Epidermal melanocyte (primary cell): ENCODE measurements at regions not wholly inside any gene's neighbourhood (a gene's known extent, or its start where the extent isn't known, plus 50 kb on each side); places are given as distances from the start of the nearest gene placed in this dataset.

ENCODE experiments used
- DNase-seq: peaks from one replicate; pipeline ENCODE4 v3.0.0; 2011; ENCODE audit warnings: low spot score; ENCODE audit not compliant: insufficient read length

- DNase-seq, result no peak
Measured at GRCh38 chr13:50561739-50562138, 281.8 kb downstream of the DLEU7 start.

GRCh38 chr13:50566646-50567045 is 276.8 kb downstream of the DLEU7 start:
- no peak for DNase-seq

DNA sequence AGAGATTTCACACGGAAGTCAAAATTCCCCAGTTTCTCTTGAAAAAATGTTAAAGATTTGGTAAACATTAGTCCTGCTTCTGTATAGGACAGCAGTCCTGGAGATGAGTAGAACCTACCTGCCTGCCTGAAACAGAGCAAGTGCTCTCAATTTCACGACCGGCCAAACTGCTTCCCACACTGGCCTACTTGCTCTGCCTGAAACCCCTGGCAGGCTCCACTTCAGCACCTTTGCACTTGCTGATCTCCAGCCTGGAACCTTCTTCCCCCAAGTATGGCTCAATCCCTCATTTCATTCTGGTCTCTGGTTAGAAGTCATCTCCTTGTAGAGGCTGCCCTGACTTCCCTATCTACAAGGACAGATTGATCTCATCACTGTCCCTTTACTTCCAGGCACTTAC is 271.4 kb downstream of the DLEU7 start:
- DNase-seq, result no peak

DNA sequence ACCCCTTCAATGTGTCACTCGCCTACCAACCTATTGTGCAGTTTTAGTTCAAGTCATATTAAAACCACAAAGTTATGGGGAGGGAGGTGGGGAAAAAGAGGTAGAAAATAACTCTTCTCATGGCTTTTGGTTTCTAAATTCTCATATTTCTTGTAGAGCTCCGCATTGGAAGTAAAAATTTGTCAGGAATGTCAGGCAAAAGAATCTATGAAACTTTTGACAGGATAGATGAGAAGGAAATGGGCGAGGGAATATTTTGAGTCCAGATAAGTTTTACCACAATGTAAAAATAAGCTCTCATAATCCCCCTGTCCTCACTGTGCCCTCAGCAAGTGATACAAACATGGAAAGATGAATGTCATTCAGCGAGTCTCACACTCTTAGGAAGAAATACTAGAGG is 270.4 kb downstream of the DLEU7 start:
- no peak for DNase-seq

GRCh38 chr13:50574731-50575130 is 268.8 kb downstream of the DLEU7 start:
- no peak for DNase-seq

DNA sequence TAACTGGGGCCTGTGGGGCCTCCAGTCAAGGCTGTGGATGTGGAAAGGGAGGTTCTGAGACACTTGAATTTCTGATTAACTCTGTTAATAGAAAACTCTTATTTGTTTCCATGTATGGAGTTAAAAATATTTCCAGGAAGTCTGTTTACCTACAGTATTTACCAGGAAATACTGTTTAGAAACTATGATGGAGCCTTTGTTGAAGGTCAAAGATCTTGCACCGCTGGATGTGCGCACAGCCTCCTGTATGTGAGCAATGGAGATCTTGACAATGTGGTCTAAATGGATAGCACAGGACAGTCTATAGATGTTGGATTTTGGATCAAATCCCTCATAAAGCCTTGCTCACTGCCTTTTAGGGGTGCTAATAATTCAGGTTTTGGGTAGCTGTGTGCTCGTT is 268.4 kb downstream of the DLEU7 start:
- no peak for DNase-seq

GRCh38 chr13:50576156-50576555 is 267.3 kb downstream of the DLEU7 start:
- DNase-seq, result no peak

GRCh38 chr13:50577806-50578205 is 265.7 kb downstream of the DLEU7 start:
- no peak for DNase-seq

DNA sequence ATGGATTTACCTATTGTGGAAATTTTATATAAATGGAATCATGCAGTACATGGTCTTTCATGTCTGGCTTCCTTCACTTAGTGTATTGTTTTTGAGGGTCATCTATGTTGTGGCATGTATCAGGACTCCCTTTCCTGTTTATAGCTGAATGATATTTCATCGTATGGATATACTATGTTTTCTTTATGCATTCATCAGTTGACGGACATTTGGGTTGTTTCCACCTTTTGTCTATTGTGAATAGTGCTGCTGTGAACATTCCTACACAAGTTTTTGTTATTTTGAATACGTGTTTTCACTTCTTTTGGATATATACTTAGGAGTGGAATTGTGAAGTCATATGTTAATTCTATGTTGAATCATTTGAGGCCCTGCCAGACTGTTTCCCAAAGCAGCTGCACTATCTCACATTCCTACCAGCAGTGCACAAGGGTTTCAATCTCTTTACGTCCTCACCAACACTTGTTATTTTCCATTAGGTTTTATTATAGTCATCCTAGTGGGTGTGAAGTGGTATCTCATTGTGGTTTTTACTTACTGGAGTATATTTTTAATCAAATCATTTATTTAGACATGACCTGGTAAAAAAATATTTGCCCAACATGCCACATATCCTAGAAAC is 262.7 kb downstream of the DLEU7 start:
- no peak for DNase-seq

GRCh38 chr13:50581586-50582196 is 261.8 kb downstream of the DLEU7 start:
- no peak for DNase-seq

DNA sequence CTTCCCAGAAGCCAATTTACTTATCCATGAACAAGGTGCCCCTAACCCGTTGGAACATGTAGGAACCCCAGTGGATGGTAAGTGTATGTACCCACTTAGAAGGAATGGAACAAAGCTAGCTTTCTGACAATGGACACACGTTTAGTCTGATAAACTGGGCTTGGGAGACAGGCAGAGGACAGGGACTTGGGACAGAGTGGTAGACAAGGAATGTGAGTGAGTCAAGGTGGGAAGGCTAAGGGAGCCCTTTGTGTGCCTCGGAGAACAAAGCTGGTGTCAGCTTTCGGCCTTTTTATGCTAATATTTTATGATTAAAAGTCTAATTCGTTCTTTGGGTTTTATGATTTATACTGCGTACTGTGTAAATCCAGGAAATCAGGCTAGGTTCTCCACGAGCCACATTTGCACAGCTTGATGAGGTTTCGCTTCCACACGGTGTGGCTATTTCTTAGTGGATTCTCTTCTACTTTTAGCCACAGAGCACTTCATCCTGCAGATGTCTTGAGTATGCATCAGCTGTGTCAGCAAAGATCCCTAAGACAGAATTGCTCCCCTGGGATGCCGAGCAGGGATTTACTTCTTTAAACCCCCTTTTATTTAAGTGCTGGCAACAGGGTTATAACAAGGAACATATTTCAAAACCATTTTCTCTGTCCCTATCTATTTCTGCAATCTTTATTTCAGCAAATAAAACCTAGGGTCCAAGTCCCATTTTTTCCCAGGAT is 258.5 kb downstream of the DLEU7 start:
- no peak for DNase-seq

DNA sequence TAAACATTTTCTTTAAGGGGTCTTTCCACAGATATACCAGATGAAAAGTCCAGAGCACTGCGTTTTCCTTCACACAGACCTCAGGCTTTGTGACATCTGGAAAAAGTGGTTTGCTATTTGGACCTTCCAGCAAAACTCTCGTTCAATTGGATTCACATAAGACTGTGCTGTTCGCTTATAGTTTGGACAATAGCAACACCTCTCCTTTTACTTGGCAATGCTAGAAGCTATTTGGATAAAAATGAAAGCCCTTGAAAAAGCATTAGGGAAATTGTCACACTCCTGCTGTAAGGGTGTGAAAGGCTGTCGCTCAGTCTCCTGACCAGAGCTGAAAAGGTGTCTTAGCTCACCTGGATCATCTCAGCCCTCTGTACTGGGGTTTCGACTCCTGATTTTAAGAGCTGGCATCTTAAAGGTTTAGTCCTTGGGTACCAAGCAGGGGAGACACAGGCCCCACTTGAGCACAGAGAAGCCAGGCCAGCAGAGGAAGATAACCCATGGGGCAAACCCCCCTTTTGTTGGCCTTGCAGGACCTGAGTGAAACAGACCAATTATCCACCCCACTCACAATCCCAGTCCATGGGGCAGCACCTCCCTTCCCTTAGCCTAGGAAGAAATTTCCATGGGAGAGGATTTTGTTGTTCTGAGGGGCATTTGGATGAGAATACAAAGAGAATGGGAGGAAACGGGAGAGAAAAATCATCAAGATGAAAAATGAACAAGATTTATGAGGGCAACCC is 257.6 kb downstream of the DLEU7 start:
- no peak for DNase-seq

- no peak for DNase-seq
Measured at GRCh38 chr13:50586414-50587083, 256.9 kb downstream of the DLEU7 start.

DNA sequence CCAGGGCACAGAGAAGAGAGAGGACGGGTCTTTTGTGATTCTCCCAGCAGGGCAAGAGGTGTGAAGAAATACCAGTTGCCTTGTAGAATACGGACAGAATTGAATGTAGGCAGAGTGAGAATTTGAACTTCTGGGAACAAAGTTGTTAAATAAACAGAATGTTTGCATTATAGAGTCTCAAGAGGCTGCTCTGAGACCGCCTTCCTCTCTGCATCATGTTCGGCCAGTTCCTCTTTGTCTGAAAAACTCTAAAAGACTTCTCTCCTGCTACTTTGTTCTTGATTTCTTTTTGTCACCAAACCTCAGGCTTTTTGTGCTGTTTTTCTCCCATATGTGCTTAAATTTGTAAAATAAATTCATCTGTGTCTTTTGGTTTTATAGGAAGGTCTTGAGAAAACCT is 256.4 kb downstream of the DLEU7 start:
- no peak for DNase-seq

- no peak for DNase-seq
Measured at GRCh38 chr13:50587645-50588373, 255.7 kb downstream of the DLEU7 start.

- no peak for DNase-seq
Measured at GRCh38 chr13:50588491-50589130, 254.9 kb downstream of the DLEU7 start.

DNA sequence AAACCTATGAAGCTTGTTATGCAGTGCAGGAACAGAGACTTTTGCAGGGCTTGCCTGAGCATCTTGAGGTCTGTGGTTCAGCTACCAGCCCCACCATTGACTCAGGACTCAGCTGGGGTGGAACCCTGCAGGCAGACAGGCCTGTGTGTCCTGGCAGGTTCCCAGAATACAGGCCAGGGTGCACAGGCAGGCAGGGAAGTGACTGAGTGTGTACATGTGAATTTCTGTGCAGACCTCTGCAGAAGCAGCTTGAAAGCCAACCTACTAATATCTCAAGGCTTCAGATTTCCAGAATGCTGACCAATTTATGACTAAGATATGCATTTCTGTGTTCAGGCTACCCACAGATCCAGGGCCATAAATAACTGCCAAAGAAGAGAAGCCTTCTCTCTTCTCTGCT is 254.4 kb downstream of the DLEU7 start:
- DNase-seq, result no peak

GRCh38 chr13:50589651-50590054 is 253.8 kb downstream of the DLEU7 start:
- DNase-seq, result no peak

- DNase-seq, result no peak
Measured at GRCh38 chr13:50592412-50593155, 250.9 kb downstream of the DLEU7 start.

GRCh38 chr13:50593207-50593606 is 250.3 kb downstream of the DLEU7 start:
- DNase-seq, result no peak
